GM12892 (cell line): ENCODE measurements at regions not wholly inside any gene's neighbourhood (a gene's known extent, or its start where the extent isn't known, plus 50 kb on each side); places are given as distances from the start of the nearest gene placed in this dataset.

Experiments
- DNase-seq: peaks from one replicate; pipeline ENCODE4 v3.0.0; 2011; ENCODE audit not compliant: insufficient read length
- FAIRE-seq: peaks from 2 replicates; lab custom pipeline; 2011; peaks lifted over from hg19 to GRCh38; lab: Jason Lieb, UNC
- POLR2A ChIP-seq: IDR thresholded peaks from 2 replicates; pipeline ENCODE4 v1.6.1; 2011; ENCODE audit warnings: low read depth, low read length, control low read depth
- POLR2AphosphoS5 ChIP-seq: IDR thresholded peaks from 2 replicates; pipeline ENCODE4 v1.6.1; 2011; ENCODE audit warnings: low read depth, low read length, control low read depth
- TAF1 ChIP-seq: IDR thresholded peaks from 2 replicates; pipeline ENCODE4 v1.6.1; 2011; ENCODE audit warnings: low read depth, mild to moderate bottlenecking, control low read depth, low read length, borderline replicate concordance

GRCh38 chr1:98503771-98504170, 157.8 kb upstream of the SNX7 start:
- DNase-seq = no peak
- no peak for FAIRE-seq
- TF ChIP-seq POLR2AphosphoS5 (no peak), TAF1 (no peak), POLR2A (no peak)

DNA sequence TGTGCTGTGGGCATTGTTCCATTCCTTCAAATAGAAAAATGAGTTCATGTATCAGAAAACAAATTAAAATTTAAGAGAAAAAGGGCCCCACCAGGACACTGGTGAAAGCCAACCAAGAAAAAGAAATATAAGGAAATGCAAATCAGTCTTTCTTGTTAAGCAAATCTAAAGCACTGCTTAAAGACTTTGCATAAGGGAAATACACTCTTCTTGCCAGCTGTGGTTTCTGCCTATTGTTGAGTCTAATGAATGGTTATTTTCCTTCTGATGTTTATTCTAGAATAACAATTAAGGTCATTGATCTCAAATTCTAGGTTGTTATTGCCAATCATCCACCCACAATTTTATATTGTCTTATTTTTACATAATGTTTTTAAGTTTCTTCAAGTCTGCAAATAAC, 158.6 kb upstream of the SNX7 start:
- TF ChIP-seq POLR2A = no peak
- TF ChIP-seq TAF1 = no peak
- no peak for TF ChIP-seq POLR2AphosphoS5
- FAIRE-seq (no peak), DNase-seq (no peak)

DNA sequence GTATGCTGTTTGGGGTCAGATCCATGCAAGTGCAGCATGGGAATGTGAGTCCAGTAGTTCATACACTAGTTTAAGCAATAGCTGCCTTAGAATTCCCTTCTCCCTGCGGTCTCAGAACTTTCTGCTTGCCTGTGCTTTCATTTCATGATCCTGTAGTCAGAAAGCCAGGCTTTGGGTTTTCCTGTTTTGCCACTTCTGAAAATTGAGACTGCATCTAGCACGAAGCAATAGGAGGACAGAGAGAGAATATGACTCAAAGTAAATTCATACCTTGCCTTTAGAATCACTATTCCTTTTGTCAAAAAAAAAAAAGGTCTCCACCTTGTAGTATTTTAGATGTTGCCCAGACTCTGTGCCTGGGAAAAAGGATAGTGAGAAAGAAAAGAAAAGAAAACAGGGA, 161.2 kb upstream of the SNX7 start:
- no peak for TF ChIP-seq TAF1
- no peak for TF ChIP-seq POLR2AphosphoS5
- TF ChIP-seq POLR2A = no peak
- no peak for FAIRE-seq

GRCh38 chr1:98498651-98499050, 162.9 kb upstream of the SNX7 start:
- DNase-seq (no peak), FAIRE-seq (no peak)
- TF ChIP-seq TAF1 (no peak), POLR2AphosphoS5 (no peak), POLR2A (no peak)

More for the DNA sequence above, 161.2 kb upstream of the SNX7 start:
- DNase-seq = no peak

- no peak for DNase-seq
- TF ChIP-seq POLR2A (no peak), TAF1 (no peak), POLR2AphosphoS5 (no peak)
- FAIRE-seq = no peak
Observed at GRCh38 chr1:98497497-98497896, 164.0 kb upstream of the SNX7 start.

- DNase-seq (no peak), FAIRE-seq (no peak)
- TF ChIP-seq POLR2A = no peak
- TF ChIP-seq TAF1 = no peak
- TF ChIP-seq POLR2AphosphoS5 = no peak
Observed at GRCh38 chr1:98496256-98496995, 165.1 kb upstream of the SNX7 start.

GRCh38 chr1:98493469-98493868, 168.1 kb upstream of the SNX7 start:
- DNase-seq = no peak
- no peak for TF ChIP-seq POLR2A
- no peak for TF ChIP-seq POLR2AphosphoS5
- no peak for TF ChIP-seq TAF1
- FAIRE-seq = no peak

DNA sequence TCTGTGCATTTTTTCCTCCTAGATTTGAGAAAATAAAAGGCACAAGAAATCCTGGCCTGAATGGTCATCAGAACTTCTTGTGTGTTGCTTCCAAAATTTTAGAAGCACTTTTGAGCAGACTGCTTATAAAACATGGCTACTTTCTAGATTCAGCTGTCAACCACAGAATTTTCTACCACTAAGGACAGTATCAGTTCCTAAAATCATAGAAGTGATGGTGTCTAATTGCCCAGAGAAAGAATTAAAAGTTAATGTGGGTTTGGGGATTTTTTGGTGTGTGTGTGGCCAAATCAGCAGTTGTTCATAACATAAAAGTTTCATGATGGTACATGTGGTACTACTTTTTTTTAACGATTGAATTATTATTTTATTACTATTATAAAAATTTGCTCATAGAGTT, 171.4 kb upstream of the SNX7 start:
- TF ChIP-seq POLR2AphosphoS5 (no peak), POLR2A (no peak), TAF1 (no peak)
- DNase-seq = no peak
- FAIRE-seq = no peak

GRCh38 chr1:98487620-98488019, 173.9 kb upstream of the SNX7 start:
- FAIRE-seq = no peak
- no peak for DNase-seq
- no peak for TF ChIP-seq TAF1
- no peak for TF ChIP-seq POLR2A
- no peak for TF ChIP-seq POLR2AphosphoS5

DNA sequence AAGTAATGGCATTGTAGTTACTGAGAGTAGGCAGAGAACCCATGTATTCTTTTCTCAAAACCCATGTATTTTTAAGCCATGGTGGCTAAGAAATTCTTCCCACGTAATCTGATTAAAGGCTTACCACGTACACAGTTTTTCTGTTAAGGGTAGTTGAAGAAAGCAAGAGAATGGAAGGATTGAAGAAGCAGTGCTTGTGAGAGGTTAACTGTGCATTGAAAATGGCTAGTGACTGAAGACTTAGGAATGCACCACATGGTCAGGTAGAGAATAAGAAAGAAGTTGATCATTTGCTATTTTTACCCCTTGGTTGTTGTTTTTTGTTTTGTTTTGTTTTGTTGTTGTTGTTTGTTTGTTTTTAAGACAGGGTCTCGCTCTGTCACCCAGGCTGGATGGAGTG, 178.9 kb upstream of the SNX7 start:
- FAIRE-seq (no peak), DNase-seq (no peak)
- TF ChIP-seq TAF1 (no peak), POLR2AphosphoS5 (no peak), POLR2A (no peak)

GRCh38 chr1:98480271-98480670, 181.2 kb upstream of the SNX7 start:
- no peak for TF ChIP-seq POLR2AphosphoS5
- no peak for TF ChIP-seq TAF1
- no peak for TF ChIP-seq POLR2A
- DNase-seq (no peak), FAIRE-seq (no peak)

- TF ChIP-seq TAF1 (no peak), POLR2A (no peak), POLR2AphosphoS5 (no peak)
- DNase-seq (no peak), FAIRE-seq (no peak)
Observed at GRCh38 chr1:98478121-98478520, 183.4 kb upstream of the SNX7 start.

DNA sequence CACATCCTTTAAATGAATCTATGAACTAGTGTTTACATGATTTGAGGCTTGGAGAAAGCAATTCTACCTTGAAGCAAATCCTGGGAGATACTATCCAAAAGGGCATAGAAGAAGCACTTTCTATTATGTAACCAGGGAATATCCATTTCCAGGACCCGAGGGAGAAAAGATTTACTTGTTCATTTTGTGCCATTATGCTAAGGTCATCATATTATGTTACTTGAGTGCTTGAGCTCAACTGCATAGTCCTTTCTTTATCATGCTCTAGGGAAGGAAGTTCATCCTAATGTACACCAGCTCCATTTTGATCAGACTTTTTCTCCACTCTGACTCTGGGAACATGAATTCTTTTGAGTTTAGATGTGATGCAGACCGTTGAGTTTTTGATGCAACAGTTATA, 188.6 kb upstream of the SNX7 start:
- DNase-seq (no peak), FAIRE-seq (no peak)
- TF ChIP-seq POLR2A (no peak), POLR2AphosphoS5 (no peak), TAF1 (no peak)
